Spleen (tissue), 11 donors: ENCODE measurements at regions not wholly inside any gene's neighbourhood (a gene's known extent, or its start where the extent isn't known, plus 50 kb on each side); places are given as distances from the start of the nearest gene placed in this dataset.

Source experiments
- DNase-seq: peaks from one replicate; pipeline ENCODE4 v3.0.0-alpha.2; 2020
- H3K27ac ChIP-seq, 8 donors: fragments of 200-600 bp; sonication (generic) in 7 of 8; 1 replicate in 4 of 8; 2 replicates in 4 of 8; pipeline versions ENCODE4 v1.5.0 to v1.8.0; 2016 to 2021; ENCODE audit warnings: inconsistent platforms in 4 of 8, mild to moderate bottlenecking in 4 of 8, moderate library complexity in 1 of 8
- H3K27me3 ChIP-seq, 7 donors: fragments of 200-600 bp; sonication (generic) in 6 of 7; replicated peaks in 1 of 7; 1 replicate in 4 of 7; 2 replicates in 3 of 7; pipeline versions ENCODE4 v1.5.0 to v1.8.0; 2016 to 2021; ENCODE audit warnings: inconsistent platforms in 3 of 7, mild to moderate bottlenecking in 1 of 7
- H3K36me3 ChIP-seq, 6 donors: fragments of 200-600 bp; sonication (generic) in 5 of 6; 1 replicate in 4 of 6; 2 replicates in 2 of 6; pipeline versions ENCODE4 v1.5.0 to v1.8.0; 2016 to 2021; ENCODE audit warnings: inconsistent platforms in 2 of 6
- H3K4me1 ChIP-seq, 6 donors: fragments of 200-600 bp; sonication (generic) in 5 of 6; 1 replicate in 3 of 6; 2 replicates in 3 of 6; pipeline versions ENCODE4 v1.5.0 to v1.8.0; 2016 to 2021; ENCODE audit warnings: inconsistent platforms in 3 of 6
- H3K4me3 ChIP-seq, 8 donors: fragments of 200-600 bp; sonication (generic) in 7 of 8; 1 replicate in 4 of 8; 2 replicates in 4 of 8; pipeline versions ENCODE4 v1.5.0 to v1.8.0; 2016 to 2021; ENCODE audit warnings: inconsistent platforms in 4 of 8, mild to moderate bottlenecking in 4 of 8, moderate library complexity in 2 of 8
- H3K9me3 ChIP-seq, 8 donors: fragments of 200-600 bp; sonication (generic) in 7 of 8; 1 replicate in 4 of 8; 2 replicates in 4 of 8; pipeline versions ENCODE4 v1.5.0 to v1.8.0; 2016 to 2021; ENCODE audit warnings: inconsistent platforms in 4 of 8
- POLR2A ChIP-seq, 3 donors: fragments of 450-650 bp; IDR thresholded peaks; one replicate each; pipeline ENCODE4 v1.5.1; 2017; ENCODE audit warnings: antibody characterized with exemption in 3 of 3, mild to moderate bottlenecking in 1 of 3
- POLR2AphosphoS5 ChIP-seq, 3 donors: sonication (generic); formaldehyde crosslinking; IDR thresholded peaks; one replicate each; pipeline ENCODE4 v1.5.1; 2017; ENCODE audit warnings: antibody characterized with exemption in 3 of 3
- WGBS, 5 donors: extraction: QIAGEN DNeasy Blood & Tissue Kit in 3 of 5; methylation state at CpG; one replicate each; pipeline versions ENCODE4 v1.1.5 to v1.1.7; 2013 to 2018; 5-methylcytosine and 5-hydroxymethylcytosine counted together
- intact Hi-C: fragments of 100-400 bp; cut with DNase I; formaldehyde crosslinking; loops from one replicate; pipeline ENCODE4 v1.15.0; 2023; ENCODE audit warnings: low total_unique reads
- TF ChIP-seq, protein P1 (sequence below), 11 experiments: fragments of 200-600 bp in 7 of 11; fragments of 450-650 bp in 4 of 11; sonication (generic) in 4 of 11; IDR thresholded peaks in 8 of 11; conservative IDR thresholded peaks in 3 of 11; 1 replicate in 7 of 11; 2 replicates in 4 of 11; pipeline versions ENCODE4 v1.4.0 to v1.8.0; 2016 to 2021; ENCODE audit warnings: antibody characterized with exemption in 11 of 11, inconsistent platforms in 4 of 11, mild to moderate bottlenecking in 1 of 11
- donor health status: healthy with polysubstance abuse.
- donor health status: DM: no; HTN: no; CAD: no; lungs with moderate emphysema.
- donor health status: DM: no; HTN: no; CAD: no.
- donor health status: Bipolar disorder and iron deficiency.
- donor health status: healthy.
- donor health status: DM: no; HTN: no; CAD: no.
- donor health status: DM: yes; HTN: yes; CAD: no.

DNA sequence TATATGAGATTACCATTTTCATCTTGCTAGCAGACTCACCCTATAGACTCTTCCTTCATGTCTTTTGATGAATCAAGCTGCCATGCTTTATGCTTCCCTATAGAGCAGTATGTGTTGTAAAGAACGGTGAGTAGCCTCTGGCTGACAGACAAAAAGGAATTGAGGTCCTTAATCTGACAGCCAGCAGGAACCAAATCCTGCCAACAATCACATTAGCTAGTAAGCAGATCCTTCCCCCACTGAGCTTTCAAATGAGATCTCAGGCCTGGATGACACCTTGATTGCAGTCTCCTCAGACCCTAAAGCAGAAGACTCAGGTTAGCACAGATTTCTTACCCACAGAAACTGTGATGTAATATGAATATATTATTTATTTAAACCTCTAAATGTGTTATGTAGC lies 577.0 kb downstream of the CDH11 start:
- Histone ChIP-seq H3K9me3 (peaks cover 0 to 23% (median 0%) of the 10 kb centered on the region in 8 donors), H3K27ac (no peak overlapping the region), H3K27me3 (no peaks in the 10 kb centered on the region), H3K4me1 (no peaks in the 10 kb centered on the region), H3K4me3 (no peak overlapping the region), H3K36me3 (no peaks in the 10 kb centered on the region)
- no peak for DNase-seq
- WGBS, 5 donors = 42 to 63% (median 56%) methylated on average over 1 of the region's 1 CpG
- TF ChIP-seq POLR2AphosphoS5 (IDR thresholded peaks at IDR 0.05) (no peak), POLR2A (IDR thresholded peaks at IDR 0.05) (no peak)
- TF ChIP-seq, protein P1, sequence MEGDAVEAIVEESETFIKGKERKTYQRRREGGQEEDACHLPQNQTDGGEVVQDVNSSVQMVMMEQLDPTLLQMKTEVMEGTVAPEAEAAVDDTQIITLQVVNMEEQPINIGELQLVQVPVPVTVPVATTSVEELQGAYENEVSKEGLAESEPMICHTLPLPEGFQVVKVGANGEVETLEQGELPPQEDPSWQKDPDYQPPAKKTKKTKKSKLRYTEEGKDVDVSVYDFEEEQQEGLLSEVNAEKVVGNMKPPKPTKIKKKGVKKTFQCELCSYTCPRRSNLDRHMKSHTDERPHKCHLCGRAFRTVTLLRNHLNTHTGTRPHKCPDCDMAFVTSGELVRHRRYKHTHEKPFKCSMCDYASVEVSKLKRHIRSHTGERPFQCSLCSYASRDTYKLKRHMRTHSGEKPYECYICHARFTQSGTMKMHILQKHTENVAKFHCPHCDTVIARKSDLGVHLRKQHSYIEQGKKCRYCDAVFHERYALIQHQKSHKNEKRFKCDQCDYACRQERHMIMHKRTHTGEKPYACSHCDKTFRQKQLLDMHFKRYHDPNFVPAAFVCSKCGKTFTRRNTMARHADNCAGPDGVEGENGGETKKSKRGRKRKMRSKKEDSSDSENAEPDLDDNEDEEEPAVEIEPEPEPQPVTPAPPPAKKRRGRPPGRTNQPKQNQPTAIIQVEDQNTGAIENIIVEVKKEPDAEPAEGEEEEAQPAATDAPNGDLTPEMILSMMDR (IDR thresholded peaks at IDR 0.05 in 8 of 11, conservative IDR thresholded peaks at IDR 0.05 in 3 of 11) = no peak
- intact Hi-C loops = no loop called here

DNA sequence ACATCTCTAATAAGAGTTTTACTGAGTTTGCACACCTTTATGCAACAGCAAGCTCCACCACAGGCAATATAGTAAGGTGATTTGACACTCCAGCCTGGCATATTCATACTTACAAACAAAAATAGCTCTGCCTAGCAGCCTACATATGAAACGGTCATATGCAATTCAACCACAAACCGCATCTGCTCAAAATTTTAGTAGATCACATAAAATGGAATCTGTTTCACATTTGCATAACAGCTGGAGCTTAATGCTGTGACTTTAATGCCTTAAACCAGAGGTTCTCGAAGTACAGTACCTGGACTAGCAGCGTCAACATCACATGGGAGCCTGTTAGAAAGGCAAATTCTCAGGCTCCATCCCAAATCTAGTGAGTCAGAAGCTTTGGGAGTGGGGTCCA lies 578.4 kb downstream of the CDH11 start:
- no peak overlapping the region for H3K27ac ChIP-seq
- no peak for DNase-seq
- peaks cover 0 to 19% (median 0%) of the 10 kb centered on the region in 8 donors for H3K9me3 ChIP-seq
- intact Hi-C loops = no loop called here
- TF ChIP-seq, protein P1 (IDR thresholded peaks at IDR 0.05 in 8 of 11, conservative IDR thresholded peaks at IDR 0.05 in 3 of 11) = no peak
- no peak for TF ChIP-seq POLR2AphosphoS5 (IDR thresholded peaks at IDR 0.05)
- TF ChIP-seq POLR2A (IDR thresholded peaks at IDR 0.05) = no peak
- H3K27me3 ChIP-seq = no peaks in the 10 kb centered on the region
- WGBS, 5 donors = 78 to 84% (median 79%) methylated on average over 4 of the region's 4 CpGs
- no peaks in the 10 kb centered on the region for H3K4me1 ChIP-seq
- H3K4me3 ChIP-seq = no peak overlapping the region
- no peaks in the 10 kb centered on the region for H3K36me3 ChIP-seq

DNA sequence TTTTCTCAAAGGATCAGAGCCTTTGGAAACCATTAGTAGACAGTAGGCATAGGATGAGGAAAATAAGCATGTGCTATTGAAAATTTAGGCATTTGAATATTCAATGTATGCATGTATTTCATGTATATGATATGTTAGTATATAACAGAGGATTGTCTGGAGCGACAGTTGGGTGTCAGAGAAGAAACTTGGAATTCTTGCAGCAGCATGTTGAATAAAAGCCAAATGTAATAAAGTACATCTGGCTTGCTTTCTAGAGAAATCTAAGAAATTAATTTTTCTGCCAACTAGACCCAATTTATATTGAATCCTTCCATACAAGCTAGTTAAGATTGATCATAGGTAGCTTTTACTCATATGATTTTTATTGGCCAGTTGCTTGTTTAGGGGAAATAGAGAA lies 578.8 kb downstream of the CDH11 start:
- H3K36me3 ChIP-seq = no peaks in the 10 kb centered on the region
- TF ChIP-seq, protein P1 (IDR thresholded peaks at IDR 0.05 in 8 of 11, conservative IDR thresholded peaks at IDR 0.05 in 3 of 11) = no peak
- TF ChIP-seq POLR2AphosphoS5 (IDR thresholded peaks at IDR 0.05) = no peak
- no peak for TF ChIP-seq POLR2A (IDR thresholded peaks at IDR 0.05)
- no peak for DNase-seq
- WGBS, 5 donors = 65 to 87% (median 85%) methylated on average over 1 of the region's 1 CpG
- no peaks in the 10 kb centered on the region for H3K4me1 ChIP-seq
- no peak overlapping the region for H3K27ac ChIP-seq
- H3K27me3 ChIP-seq = no peaks in the 10 kb centered on the region
- intact Hi-C loops = no loop called here
- H3K4me3 ChIP-seq = no peak overlapping the region
- peaks cover 0 to 19% (median 0%) of the 10 kb centered on the region in 8 donors for H3K9me3 ChIP-seq

DNA sequence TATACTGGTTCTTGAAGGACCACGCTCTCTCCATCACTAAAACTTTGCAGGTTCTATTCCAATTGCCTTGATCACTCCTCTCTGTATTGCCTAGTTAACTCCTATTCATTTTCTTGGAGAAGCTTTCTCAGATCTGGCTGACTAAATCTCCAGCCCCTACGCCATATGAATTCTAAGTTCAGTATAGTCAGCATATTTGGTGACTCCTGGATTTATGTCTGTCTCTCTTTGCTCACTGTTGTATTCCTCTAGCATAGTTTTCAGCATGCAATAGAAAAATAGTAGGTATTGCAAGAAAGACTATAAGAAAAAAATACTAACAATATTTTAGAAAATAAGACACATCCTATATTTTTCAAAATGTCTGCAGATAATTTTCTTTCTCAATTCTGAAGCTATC lies 579.7 kb downstream of the CDH11 start:
- intact Hi-C loops = no loop called here
- Histone ChIP-seq H3K27ac (no peak overlapping the region), H3K4me3 (no peak overlapping the region), H3K9me3 (peaks cover 0 to 19% (median 0%) of the 10 kb centered on the region in 8 donors), H3K27me3 (no peaks in the 10 kb centered on the region), H3K36me3 (no peaks in the 10 kb centered on the region), H3K4me1 (no peaks in the 10 kb centered on the region)
- no peak for DNase-seq
- WGBS, 5 donors = 75 to 92% (median 80%) methylated on average over 2 of the region's 2 CpGs
- TF ChIP-seq POLR2A (IDR thresholded peaks at IDR 0.05) (no peak), POLR2AphosphoS5 (IDR thresholded peaks at IDR 0.05) (no peak)
- TF ChIP-seq, protein P1 (IDR thresholded peaks at IDR 0.05 in 8 of 11, conservative IDR thresholded peaks at IDR 0.05 in 3 of 11) = no peak
